A673 (cell line): ENCODE measurements at regions not wholly inside any gene's neighbourhood (a gene's known extent, or its start where the extent isn't known, plus 50 kb on each side); places are given as distances from the start of the nearest gene placed in this dataset.

Experiments
- BruUV-seq: library from RNA; stranded (reverse); fragments of 400-500 nt; replicated peaks from 2 replicates; lab custom pipeline; 2021; lab: Mats Ljungman, UMichigan
- CTCF ChIA-PET: fragments of 300-600 bp; sonication (Branson Sonifier 250); formaldehyde crosslinking; loops from one replicate; lab custom pipeline; 2022; ENCODE audit warnings: antibody characterized with exemption; lab: Charles Lee
- POLR2A ChIA-PET: fragments of 300-600 bp; sonication (Branson Sonifier 250); formaldehyde crosslinking; loops from one replicate; lab custom pipeline; 2022; ENCODE audit warnings: antibody characterized with exemption; ENCODE audit not compliant: low non-redundant PET; lab: Charles Lee
- DNase-seq: peaks from one replicate; pipeline ENCODE4 v3.0.0-alpha.2; 2015; ENCODE audit warnings: low spot score
- H3K27ac ChIP-seq: fragments of 200-600 bp; sonication (generic); 2 replicates; pipeline ENCODE4 v1.5.1; 2016; ENCODE audit warnings: mixed run types, low read depth, mild to moderate bottlenecking, mixed read lengths, antibody characterized with exemption, low read length; ENCODE audit not compliant: poor library complexity, severe bottlenecking
- H3K27me3 ChIP-seq: fragments of 200-600 bp; sonication (generic); replicated peaks from 2 replicates; pipeline ENCODE4 v1.6.1; 2017; ENCODE audit warnings: mixed run types, low read depth, mild to moderate bottlenecking, mixed read lengths, antibody characterized with exemption, low read length; ENCODE audit not compliant: insufficient read depth, poor library complexity
- H3K36me3 ChIP-seq: fragments of 200-600 bp; sonication (generic); 2 replicates; pipeline ENCODE4 v1.6.1; 2016; ENCODE audit warnings: mixed run types, mild to moderate bottlenecking, mixed read lengths, antibody characterized with exemption, low read length; ENCODE audit not compliant: insufficient read depth, poor library complexity, severe bottlenecking
- H3K4me1 ChIP-seq: fragments of 200-600 bp; sonication (generic); 2 replicates; pipeline ENCODE4 v1.6.1; 2017; ENCODE audit warnings: mixed run types, mild to moderate bottlenecking, mixed read lengths, antibody characterized with exemption, low read length; ENCODE audit not compliant: insufficient read depth, poor library complexity, severe bottlenecking
- H3K4me3 ChIP-seq: fragments of 200-600 bp; sonication (generic); 2 replicates; pipeline ENCODE4 v1.5.1; 2016; ENCODE audit warnings: low read depth, mixed run types, mild to moderate bottlenecking, mixed read lengths, low read length; ENCODE audit not compliant: poor library complexity, severe bottlenecking
- H3K9me3 ChIP-seq: fragments of 200-600 bp; sonication (generic); 2 replicates; pipeline ENCODE4 v1.6.1; 2016; ENCODE audit warnings: mixed run types, low read depth, mild to moderate bottlenecking, mixed read lengths, antibody characterized with exemption, low read length; ENCODE audit not compliant: poor library complexity, severe bottlenecking
- CTCF ChIP-seq: fragments of 300-800, 200-600 bp; sonication (generic); conservative IDR thresholded peaks from 2 replicates; pipeline ENCODE4 v1.5.1; 2017; ENCODE audit warnings: low read depth, mild to moderate bottlenecking, antibody characterized with exemption, low read length, moderate library complexity, mixed read lengths
- EZH2 ChIP-seq: fragments of 200-600 bp; sonication (generic); IDR thresholded peaks from 2 replicates; pipeline ENCODE4 v1.6.1; 2017; ENCODE audit warnings: borderline replicate concordance, low read depth, mild to moderate bottlenecking, mixed read lengths, antibody characterized with exemption, low read length; ENCODE audit not compliant: poor library complexity, severe bottlenecking
- intact Hi-C: fragments of 100-400 bp; cut with micrococcal nuclease; formaldehyde crosslinking; loops from one replicate; pipeline ENCODE4 v1.10.0; 2022; ENCODE audit not compliant: unreplicated experiment

GRCh38 chr5:167511276-167511675 lies 780.2 kb upstream of the WWC1 start:
- POLR2A ChIA-PET: no interaction called here
- H3K4me3 ChIP-seq: no peak overlapping the region
- H3K36me3 ChIP-seq: no peaks in the 10 kb centered on the region
- intact Hi-C loops: no loop called here
- TF ChIP-seq CTCF (no peak), EZH2 (no peak)
- peaks cover 10% of the 10 kb centered on the region for H3K4me1 ChIP-seq
- CTCF ChIA-PET: no interaction called here
- no peak for DNase-seq
- BruUV-seq: no TSS peak
- H3K9me3 ChIP-seq: no peaks in the 10 kb centered on the region
- H3K27ac ChIP-seq: no peak overlapping the region
- H3K27me3 ChIP-seq: no peaks in the 10 kb centered on the region

GRCh38 chr5:167512111-167512510 lies 779.3 kb upstream of the WWC1 start:
- Histone ChIP-seq H3K4me3 (no peak overlapping the region), H3K27me3 (no peaks in the 10 kb centered on the region), H3K36me3 (no peaks in the 10 kb centered on the region), H3K27ac (no peak overlapping the region), H3K4me1 (peaks cover 15% of the 10 kb centered on the region), H3K9me3 (no peaks in the 10 kb centered on the region)
- intact Hi-C loops: no loop called here
- BruUV-seq: no TSS peak
- DNase-seq: no peak
- TF ChIP-seq EZH2 (no peak), CTCF (no peak)
- ChIA-PET POLR2A (no interaction called here), CTCF (no interaction called here)

DNA sequence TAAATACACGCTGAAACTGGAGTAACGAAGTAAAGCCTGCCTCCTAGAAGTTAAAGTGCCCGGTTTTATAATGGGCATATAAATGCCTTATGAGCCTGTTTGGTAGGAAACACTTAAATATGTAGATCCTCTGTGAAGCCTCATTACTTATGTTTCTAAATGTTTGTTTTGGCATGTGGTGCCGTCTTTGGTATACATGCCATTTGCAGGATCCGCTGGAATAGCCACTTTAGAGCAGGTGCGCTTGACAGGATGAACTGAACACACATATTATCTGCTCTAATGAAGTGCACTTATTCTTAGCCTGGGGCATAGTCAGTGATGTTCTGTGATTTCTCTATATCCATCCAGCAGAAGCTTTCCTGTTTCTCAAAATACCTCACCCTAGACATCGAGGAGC lies 778.1 kb upstream of the WWC1 start:
- H3K27me3 ChIP-seq: no peaks in the 10 kb centered on the region
- H3K36me3 ChIP-seq: no peaks in the 10 kb centered on the region
- ChIA-PET CTCF (no interaction called here), POLR2A (no interaction called here)
- intact Hi-C loops: no loop called here
- H3K4me1 ChIP-seq: peaks cover 10% of the 10 kb centered on the region
- no peaks in the 10 kb centered on the region for H3K9me3 ChIP-seq
- no peak overlapping the region for H3K27ac ChIP-seq
- TF ChIP-seq CTCF: no peak
- no peak for TF ChIP-seq EZH2
- BruUV-seq: no TSS peak
- H3K4me3 ChIP-seq: no peak overlapping the region
- DNase-seq: no peak
